IMR-90 (cell line): ENCODE measurements at regions not wholly inside any gene's neighbourhood (a gene's known extent, or its start where the extent isn't known, plus 50 kb on each side); places are given as distances from the start of the nearest gene placed in this dataset.
"Not testable (repeated sequence)": the region's sequence is repeated elsewhere in the genome, so short reads cannot be mapped to it uniquely, and the experiment has no call there.

ENCODE experiments used
- ATAC-seq: fragments of 200-7000 bp; cut with Tn5 transposase; 2 replicates; pipeline ENCODE4 v1.9.1; 2020; ENCODE audit warnings: low read depth, mild to moderate bottlenecking, moderate library complexity
- BruUV-seq: library from RNA; stranded (reverse); fragments of 400-500 nt; replicated peaks from 2 replicates; lab custom pipeline; 2021; lab: Mats Ljungman, UMichigan
- CTCF ChIA-PET: fragments of 300-600 bp; formaldehyde crosslinking; extraction: SDS; loops from one replicate; lab custom pipeline; 2021; ENCODE audit warnings: antibody characterized with exemption; lab: Yijun Ruan, JAX
- POLR2A ChIA-PET: fragments of 300-600 bp; sonication (Branson Sonifier 250); formaldehyde crosslinking; loops from one replicate; lab custom pipeline; 2022; ENCODE audit warnings: antibody characterized with exemption; ENCODE audit not compliant: unreplicated experiment; lab: Charles Lee
- DNase-seq: peaks from one replicate; pipeline ENCODE4 v3.0.0; 2013
- H2AFZ ChIP-seq: replicated peaks from 2 replicates; pipeline ENCODE3; 2013; ENCODE audit warnings: low read length, mild to moderate bottlenecking; ENCODE audit not compliant: poor library complexity
- H2AK5ac ChIP-seq: 2 replicates; pipeline ENCODE4 v1.6.1; 2013; ENCODE audit warnings: low read depth, low read length, inconsistent platforms
- H2AK9ac ChIP-seq: replicated peaks from 2 replicates; pipeline ENCODE3; 2013; ENCODE audit warnings: mild to moderate bottlenecking, low read depth, low read length, moderate library complexity; ENCODE audit not compliant: poor library complexity
- H2BK120ac ChIP-seq: 2 replicates; pipeline ENCODE4 v1.6.1; 2013; ENCODE audit warnings: low read depth, low read length, inconsistent platforms
- H2BK15ac ChIP-seq: 3 replicates; pipeline ENCODE4 v1.6.1; 2013; ENCODE audit warnings: low read depth, low read length, inconsistent platforms
- H2BK20ac ChIP-seq: 2 replicates; pipeline ENCODE4 v1.6.1; 2013; ENCODE audit warnings: low read depth, mild to moderate bottlenecking, inconsistent platforms, low read length, moderate library complexity
- H2BK5ac ChIP-seq: 2 replicates; pipeline ENCODE4 v1.6.1; 2013; ENCODE audit warnings: mild to moderate bottlenecking, low read depth, low read length, inconsistent platforms; ENCODE audit not compliant: poor library complexity, severe bottlenecking
- H3K14ac ChIP-seq: replicated peaks from 2 replicates; pipeline ENCODE4 v1.6.1; 2013; ENCODE audit warnings: low read depth, low read length, inconsistent platforms
- H3K18ac ChIP-seq: 2 replicates; pipeline ENCODE4 v1.6.1; 2013; ENCODE audit warnings: low read depth, low read length, control low read depth
- H3K23ac ChIP-seq: 2 replicates; pipeline ENCODE4 v1.6.1; 2013; ENCODE audit warnings: low read depth, low read length, inconsistent platforms
- H3K27ac ChIP-seq: 2 replicates; pipeline ENCODE4 v1.5.1; 2013; ENCODE audit warnings: mild to moderate bottlenecking, control low read depth, low read length; ENCODE audit not compliant: insufficient read depth
- H3K27me3 ChIP-seq: 2 replicates; pipeline ENCODE4 v1.6.1; 2013; ENCODE audit warnings: low read length; ENCODE audit not compliant: control insufficient read depth, insufficient read depth
- H3K36me3 ChIP-seq: 2 replicates; pipeline ENCODE4 v1.6.1; 2013; ENCODE audit warnings: low read length, mixed read lengths; ENCODE audit not compliant: control insufficient read depth, insufficient read depth
- H3K4ac ChIP-seq: 2 replicates; pipeline ENCODE4 v1.6.1; 2013; ENCODE audit warnings: low read depth, low read length, inconsistent platforms
- H3K4me1 ChIP-seq: 2 replicates; pipeline ENCODE4 v1.6.1; 2013; ENCODE audit warnings: low read length, mixed read lengths; ENCODE audit not compliant: control insufficient read depth, insufficient read depth
- H3K4me2 ChIP-seq: 2 replicates; pipeline ENCODE4 v1.6.1; 2013; ENCODE audit warnings: low read depth, mild to moderate bottlenecking, control low read depth, low read length, moderate library complexity
- H3K4me3 ChIP-seq: 2 replicates; pipeline ENCODE4 v1.5.1; 2013; ENCODE audit warnings: low read depth, mild to moderate bottlenecking, control low read depth, low read length, moderate library complexity; ENCODE audit not compliant: insufficient read depth
- H3K56ac ChIP-seq: 2 replicates; pipeline ENCODE4 v1.6.1; 2013; ENCODE audit warnings: low read length, inconsistent platforms; ENCODE audit not compliant: insufficient read depth; ENCODE audit errors: extremely low read depth
- H3K79me1 ChIP-seq, 2 experiments: 2 replicates each; pipeline ENCODE4 v1.6.1; 2013; ENCODE audit warnings: low read length in 2 of 2, inconsistent platforms in 1 of 2, low read depth in 1 of 2
- H3K9ac ChIP-seq: 2 replicates; pipeline ENCODE4 v1.6.1; 2013; ENCODE audit warnings: low read depth, low read length, control low read depth
- H3K9me1 ChIP-seq: 2 replicates; pipeline ENCODE4 v1.6.1; 2013; ENCODE audit warnings: low read length, inconsistent platforms; ENCODE audit not compliant: insufficient read depth
- H3K9me3 ChIP-seq: 2 replicates; pipeline ENCODE4 v1.6.1; 2013; ENCODE audit warnings: low read length; ENCODE audit not compliant: control insufficient read depth, insufficient read depth
- H4K20me1 ChIP-seq: 2 replicates; pipeline ENCODE4 v1.6.1; 2013; ENCODE audit warnings: low read length, inconsistent platforms; ENCODE audit not compliant: insufficient read depth
- H4K5ac ChIP-seq: 2 replicates; pipeline ENCODE4 v1.6.1; 2013; ENCODE audit warnings: mild to moderate bottlenecking, low read depth, low read length, control low read depth
- H4K8ac ChIP-seq, 2 experiments: 2 replicates each; pipeline ENCODE4 v1.6.1; 2013; ENCODE audit warnings: low read depth in 2 of 2, low read length in 2 of 2, control low read depth in 1 of 2, inconsistent platforms in 1 of 2
- H4K91ac ChIP-seq: 2 replicates; pipeline ENCODE4 v1.6.1; 2013; ENCODE audit warnings: low read depth, low read length, inconsistent platforms; ENCODE audit not compliant: insufficient read depth
- CHD1 ChIP-seq: IDR thresholded peaks from 2 replicates; pipeline ENCODE4 v1.6.1; 2012; ENCODE audit warnings: low read depth, low read length, improper control_type of control experiment
- FOS ChIP-seq: fragments of 150-350 bp; IDR thresholded peaks from 2 replicates; pipeline ENCODE4 v1.6.1; 2016; ENCODE audit warnings: low read depth, low read length
- MAZ ChIP-seq: IDR thresholded peaks from 2 replicates; pipeline ENCODE4 v1.6.1; 2012; ENCODE audit warnings: low read depth, mild to moderate bottlenecking, low read length, improper control_type of control experiment, moderate library complexity, borderline replicate concordance
- MXI1 ChIP-seq: IDR thresholded peaks from 2 replicates; pipeline ENCODE4 v1.6.1; 2012; ENCODE audit warnings: low read depth, mild to moderate bottlenecking, low read length, moderate library complexity, borderline replicate concordance
- NFE2L2 ChIP-seq: fragments of 150-350 bp; IDR thresholded peaks from 2 replicates; pipeline ENCODE4 v1.6.1; 2016; ENCODE audit warnings: low read depth, mild to moderate bottlenecking, low read length
- POLR2A ChIP-seq: IDR thresholded peaks from 2 replicates; pipeline ENCODE4 v1.6.1; 2012; ENCODE audit warnings: mild to moderate bottlenecking, low read depth, low read length
- RAD21 ChIP-seq: IDR thresholded peaks from 2 replicates; pipeline ENCODE4 v1.6.1; 2012; ENCODE audit warnings: low read length, improper control_type of control experiment
- SMC3 ChIP-seq: fragments of 150-350 bp; IDR thresholded peaks from 2 replicates; pipeline ENCODE4 v1.6.1; 2016; ENCODE audit warnings: low read depth, mild to moderate bottlenecking, antibody characterized with exemption, low read length, moderate library complexity
- WGBS, 2 experiments: methylation state at CpG; one replicate each; pipeline versions ENCODE4 v1.1.5 to v1.1.7; 2013; ENCODE audit warnings: missing lambda C conversion rate in 2 of 2; ENCODE audit not compliant: insufficient read length in 1 of 2; ENCODE audit errors: extremely low coverage in 2 of 2; 5-methylcytosine and 5-hydroxymethylcytosine counted together
- dilution Hi-C: fragments of 300-500 bp; cut with HindIII; formaldehyde crosslinking; loops from one replicate; pipeline ENCODE4 v1.14.3; 2018; ENCODE audit warnings: low sequenced_read_pairs; ENCODE audit not compliant: unreplicated experiment
- in situ Hi-C: fragments of 300-500 bp; cut with MboI; formaldehyde crosslinking; loops from 3 replicates; pipeline ENCODE4 v1.14.3; 2019; ENCODE audit warnings: low sequenced_read_pairs, inconsistent platforms, mixed read lengths
- intact Hi-C: fragments of 100-400 bp; cut with micrococcal nuclease; formaldehyde crosslinking; loops from 2 replicates; pipeline ENCODE4 v1.10.0; 2022

- no peak for TF ChIP-seq MXI1
- no peak for TF ChIP-seq NFE2L2
- TF ChIP-seq CHD1, result no peak
- TF ChIP-seq FOS, result no peak
- TF ChIP-seq SMC3, result no peak
- TF ChIP-seq RAD21, result no peak
- no peak for TF ChIP-seq POLR2A
- no peak for TF ChIP-seq MAZ
- H3K14ac ChIP-seq, result no peak overlapping the region
- no peak overlapping the region for H2AK5ac ChIP-seq
- DNase-seq (no peak), ATAC-seq (no peak)
- H3K27ac ChIP-seq, result no peak overlapping the region
- H3K4me2 ChIP-seq, result no peak overlapping the region
- H2AK9ac ChIP-seq, result no peak overlapping the region
- no peak overlapping the region for H4K91ac ChIP-seq
- intact Hi-C loops, result no loop called here
- POLR2A ChIA-PET, result no interaction called here
- no peak overlapping the region for H2AFZ ChIP-seq
- no peak overlapping the region for H3K56ac ChIP-seq
- no peak overlapping the region for H3K18ac ChIP-seq
- H3K36me3 ChIP-seq, result no peaks in the 10 kb centered on the region
- no peak overlapping the region for H3K4ac ChIP-seq
- H3K4me3 ChIP-seq, result no peak overlapping the region
- H3K9me3 ChIP-seq, result no peaks in the 10 kb centered on the region
- no peaks in the 10 kb centered on the region for H3K27me3 ChIP-seq
- H2BK5ac ChIP-seq, result no peak overlapping the region
- H2BK20ac ChIP-seq, result no peak overlapping the region
- H2BK15ac ChIP-seq, result no peak overlapping the region
- no peaks in the 10 kb centered on the region for H3K4me1 ChIP-seq
- BruUV-seq, result no TSS peak
- dilution Hi-C loops, result no loop called here
- no peak overlapping the region for H3K23ac ChIP-seq
- H4K20me1 ChIP-seq, result no peaks in the 10 kb centered on the region
- no peak overlapping the region for H2BK120ac ChIP-seq
- H3K79me1 ChIP-seq, result no peaks in the 10 kb centered on the region
- no peak overlapping the region for H4K8ac ChIP-seq
- H3K9ac ChIP-seq, result no peak overlapping the region
- no peak overlapping the region for H4K5ac ChIP-seq
- no peaks in the 10 kb centered on the region; the same call in 1 of the 2 replicates for H3K9me1 ChIP-seq
- CTCF ChIA-PET, result no interaction called here
- in situ Hi-C loops, result no loop called here
Observed at GRCh38 chr1:101448018-101448417, 211.2 kb downstream of the S1PR1 start.

- H4K91ac ChIP-seq, H2AK5ac ChIP-seq, H2BK20ac ChIP-seq, H2AFZ ChIP-seq, ATAC-seq, BruUV-seq, H3K9me1 ChIP-seq, H4K5ac ChIP-seq, DNase-seq, H3K27ac ChIP-seq, H3K4me2 ChIP-seq, H4K20me1 ChIP-seq, H2BK5ac ChIP-seq, H3K23ac ChIP-seq, CTCF ChIA-PET, H3K9me3 ChIP-seq, H2AK9ac ChIP-seq, H3K56ac ChIP-seq, H3K4ac ChIP-seq, POLR2A ChIA-PET, H3K36me3 ChIP-seq, intact Hi-C loops, H2BK120ac ChIP-seq, H3K9ac ChIP-seq, H3K27me3 ChIP-seq, H3K4me1 ChIP-seq, H3K18ac ChIP-seq, H3K4me3 ChIP-seq, H3K14ac ChIP-seq, in situ Hi-C loops, dilution Hi-C loops, H3K79me1 ChIP-seq, H2BK15ac ChIP-seq, H4K8ac ChIP-seq: not testable (repeated sequence)
- WGBS, 2 experiments, result no CpG with 5 or more reads among the region's 5 CpGs
Observed at GRCh38 chr1:101450691-101451090, 213.9 kb downstream of the S1PR1 start.
